ENCODE measurements at regions not wholly inside any gene's neighbourhood (a gene's known extent, or its start where the extent isn't known, plus 50 kb on each side); places are given as distances from the start of the nearest gene placed in this dataset.
"Not testable (repeated sequence)": the region's sequence is repeated elsewhere in the genome, so short reads cannot be mapped to it uniquely, and the experiment has no call there.

- TF ChIP-seq EZH2 (IDR thresholded peaks at IDR 0.05; ENCODE audit: insufficient read depth, poor library complexity, severe bottlenecking); EZH2phosphoT487 (IDR thresholded peaks at IDR 0.05; ENCODE audit: insufficient read depth, low read depth): not testable (repeated sequence)
Measured at GRCh38 chr3:73990691-73991090, 365.9 kb upstream of the PDZRN3 start.

All from GM23248 (cell line).